ENCODE measurements at regions not wholly inside any gene's neighbourhood (a gene's known extent, or its start where the extent isn't known, plus 50 kb on each side); places are given as distances from the start of the nearest gene placed in this dataset.
A peak's percentile ranks its signal among the peaks of the same experiment; 100 is the strongest.

DNA sequence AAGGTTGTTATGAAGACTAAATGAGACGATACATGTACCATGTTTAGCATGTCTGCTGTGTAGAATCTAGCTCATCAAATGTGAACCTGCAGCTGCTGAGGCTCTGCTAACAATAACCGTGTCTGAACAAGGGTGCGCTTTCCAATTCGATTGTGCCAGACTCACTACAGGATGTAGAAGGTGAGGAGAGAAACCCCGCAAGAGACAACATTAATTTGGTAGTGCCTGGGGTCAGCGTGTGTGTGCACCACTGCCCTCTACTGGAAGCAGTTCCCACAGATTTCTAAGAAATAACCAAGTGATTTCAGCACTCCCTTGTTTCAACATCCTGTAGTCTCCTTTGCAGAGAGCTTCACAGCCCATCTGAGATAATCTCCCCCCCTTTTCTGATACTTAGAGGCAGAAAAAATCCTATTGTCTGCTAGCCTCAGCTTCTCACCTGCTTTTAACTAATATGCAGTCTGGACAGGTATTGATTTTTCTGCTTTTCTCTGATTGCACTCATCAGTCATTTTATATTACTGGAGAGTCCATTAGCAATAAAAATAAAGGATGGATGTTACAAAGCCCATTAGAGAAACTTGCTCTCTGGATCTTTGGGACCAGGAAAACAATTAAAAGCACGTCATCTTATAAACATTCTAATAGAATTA is 96.7 kb upstream of the BACH2 start:
- peak; percentile 45 for DNase-seq (ENCODE audit: low spot score)

GRCh38 chr6:90390379-90390778 is 93.7 kb upstream of the BACH2 start:
- no peak for DNase-seq (ENCODE audit: low spot score)
- TF ChIP-seq, protein P1, sequence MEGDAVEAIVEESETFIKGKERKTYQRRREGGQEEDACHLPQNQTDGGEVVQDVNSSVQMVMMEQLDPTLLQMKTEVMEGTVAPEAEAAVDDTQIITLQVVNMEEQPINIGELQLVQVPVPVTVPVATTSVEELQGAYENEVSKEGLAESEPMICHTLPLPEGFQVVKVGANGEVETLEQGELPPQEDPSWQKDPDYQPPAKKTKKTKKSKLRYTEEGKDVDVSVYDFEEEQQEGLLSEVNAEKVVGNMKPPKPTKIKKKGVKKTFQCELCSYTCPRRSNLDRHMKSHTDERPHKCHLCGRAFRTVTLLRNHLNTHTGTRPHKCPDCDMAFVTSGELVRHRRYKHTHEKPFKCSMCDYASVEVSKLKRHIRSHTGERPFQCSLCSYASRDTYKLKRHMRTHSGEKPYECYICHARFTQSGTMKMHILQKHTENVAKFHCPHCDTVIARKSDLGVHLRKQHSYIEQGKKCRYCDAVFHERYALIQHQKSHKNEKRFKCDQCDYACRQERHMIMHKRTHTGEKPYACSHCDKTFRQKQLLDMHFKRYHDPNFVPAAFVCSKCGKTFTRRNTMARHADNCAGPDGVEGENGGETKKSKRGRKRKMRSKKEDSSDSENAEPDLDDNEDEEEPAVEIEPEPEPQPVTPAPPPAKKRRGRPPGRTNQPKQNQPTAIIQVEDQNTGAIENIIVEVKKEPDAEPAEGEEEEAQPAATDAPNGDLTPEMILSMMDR (IDR thresholded peaks at IDR 0.05; ENCODE audit: borderline replicate concordance, control extremely low read depth, extremely low read depth, insufficient read depth, missing control alignments): no peak
- in situ Hi-C loops (cut with MboI; ENCODE audit: low sequenced_read_pairs, unreplicated experiment): loop anchor here (10.0 kb wide), 1 partner anchor 446 kb away; no protein-coding TSS in a partner anchor

More for the DNA sequence above, 96.7 kb upstream of the BACH2 start:
- TF ChIP-seq, protein P1 (IDR thresholded peaks at IDR 0.05; ENCODE audit: borderline replicate concordance, control extremely low read depth, extremely low read depth, insufficient read depth, missing control alignments): peak; percentile 62
- in situ Hi-C loops (cut with MboI; ENCODE audit: low sequenced_read_pairs, unreplicated experiment): loop anchor here (10.0 kb wide), 1 partner anchor 449 kb away; no protein-coding TSS in a partner anchor

DNA sequence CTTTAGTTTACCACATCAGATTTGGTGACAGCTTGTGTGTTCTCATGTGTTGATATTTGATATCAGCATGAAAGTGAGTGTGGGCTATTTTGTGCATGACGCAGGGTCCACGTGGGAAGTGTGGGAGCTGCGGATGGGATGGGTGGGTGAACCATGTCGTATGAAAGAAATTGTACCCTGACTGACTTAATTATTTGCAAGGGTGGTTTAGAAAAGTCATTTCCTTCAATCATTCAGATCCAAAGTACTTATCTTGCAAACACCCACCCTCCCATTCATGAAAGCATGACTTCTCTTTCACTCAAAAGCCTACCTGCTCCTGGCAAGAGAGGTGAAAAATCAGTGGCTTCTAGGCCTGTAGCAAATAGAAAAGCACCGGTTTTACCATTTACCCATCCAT is 91.8 kb upstream of the BACH2 start:
- DNase-seq (ENCODE audit: low spot score): no peak
- in situ Hi-C loops (cut with MboI; ENCODE audit: low sequenced_read_pairs, unreplicated experiment): no loop called here
- TF ChIP-seq, protein P1 (IDR thresholded peaks at IDR 0.05; ENCODE audit: borderline replicate concordance, control extremely low read depth, extremely low read depth, insufficient read depth, missing control alignments): no peak

DNA sequence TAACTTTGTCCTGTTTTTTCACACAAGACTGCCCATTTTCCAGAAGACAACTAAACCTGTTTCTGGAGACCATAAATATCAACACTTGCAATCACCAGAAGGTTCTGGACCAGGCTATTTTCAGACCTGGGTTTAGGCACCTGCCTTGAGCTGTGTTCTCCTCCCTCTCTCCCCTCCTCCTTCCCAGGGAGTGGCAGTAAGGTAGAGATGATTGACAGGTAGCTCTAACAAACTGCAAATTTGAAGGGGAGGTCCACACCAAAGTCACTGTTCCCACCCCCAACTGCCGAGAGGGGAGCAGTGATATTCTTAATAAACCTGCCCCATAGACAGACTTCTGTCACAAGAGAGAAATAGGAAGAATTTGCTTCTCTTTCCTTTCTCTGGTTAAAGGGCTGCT is 91.2 kb upstream of the BACH2 start:
- in situ Hi-C loops (cut with MboI; ENCODE audit: low sequenced_read_pairs, unreplicated experiment): no loop called here
- no peak for DNase-seq (ENCODE audit: low spot score)
- TF ChIP-seq, protein P1 (IDR thresholded peaks at IDR 0.05; ENCODE audit: borderline replicate concordance, control extremely low read depth, extremely low read depth, insufficient read depth, missing control alignments): no peak

- TF ChIP-seq, protein P1 (IDR thresholded peaks at IDR 0.05; ENCODE audit: borderline replicate concordance, control extremely low read depth, extremely low read depth, insufficient read depth, missing control alignments): no peak
- no peak for DNase-seq (ENCODE audit: low spot score)
- in situ Hi-C loops (cut with MboI; ENCODE audit: low sequenced_read_pairs, unreplicated experiment): no loop called here
These were observed 90.7 kb upstream of the BACH2 start for GRCh38 chr6:90387383-90387775.

DNA sequence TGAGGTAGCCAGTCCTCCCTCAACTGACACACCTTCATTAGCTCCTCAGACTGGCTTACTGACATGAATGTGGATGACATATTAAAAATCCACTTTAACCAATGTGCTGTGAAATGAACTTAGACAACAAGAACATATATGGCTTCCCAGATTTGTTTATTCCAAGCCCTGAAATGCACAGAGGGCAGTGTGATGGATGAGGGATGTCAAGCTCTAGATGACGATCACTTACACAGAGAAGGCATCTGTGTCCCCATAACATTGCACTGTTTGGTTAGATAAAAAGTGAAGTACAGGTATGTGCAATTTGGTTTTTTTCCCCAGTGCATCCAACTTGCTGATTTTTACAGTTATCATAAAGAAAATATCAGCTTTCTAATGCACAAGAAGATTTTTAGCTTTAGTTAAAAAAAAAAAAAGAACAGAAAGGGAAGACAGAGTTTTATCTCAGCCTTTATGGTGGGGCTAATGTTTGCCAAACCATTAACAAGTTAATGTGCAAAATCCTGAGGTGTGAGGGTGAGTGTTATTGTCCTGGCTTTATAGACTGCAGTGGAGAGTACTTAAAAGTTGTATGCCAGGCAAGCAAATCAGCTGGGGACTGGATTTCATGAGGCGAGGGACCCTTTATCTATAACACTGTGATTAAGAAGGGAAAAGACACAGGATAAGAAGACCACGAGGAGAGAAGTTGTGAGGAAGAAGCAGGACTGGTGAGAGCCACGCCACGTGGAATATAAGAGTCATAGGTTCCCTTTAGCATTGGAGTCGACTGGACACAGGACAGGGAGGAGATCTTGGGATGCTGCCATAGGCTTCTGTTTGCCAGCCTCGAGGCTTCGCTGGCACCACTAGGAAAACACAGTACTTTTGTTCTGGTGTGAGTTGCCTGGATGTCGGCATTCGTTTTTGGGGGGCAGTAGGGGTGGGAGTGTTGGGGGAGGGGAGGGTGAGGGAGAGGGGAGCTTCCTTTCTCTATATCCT is 90.0 kb upstream of the BACH2 start:
- DNase-seq (ENCODE audit: low spot score): no peak
- TF ChIP-seq, protein P1 (IDR thresholded peaks at IDR 0.05; ENCODE audit: borderline replicate concordance, control extremely low read depth, extremely low read depth, insufficient read depth, missing control alignments): no peak
- in situ Hi-C loops (cut with MboI; ENCODE audit: low sequenced_read_pairs, unreplicated experiment): no loop called here
